PFSK-1 (cell line): ENCODE measurements at regions not wholly inside any gene's neighbourhood (a gene's known extent, or its start where the extent isn't known, plus 50 kb on each side); places are given as distances from the start of the nearest gene placed in this dataset.

Experiments used
- POLR2AphosphoS5 ChIP-seq: IDR thresholded peaks from 2 replicates; pipeline ENCODE4 v1.6.1; 2012; ENCODE audit warnings: low read depth, mild to moderate bottlenecking, control low read depth, low read length, moderate library complexity
- SIN3A ChIP-seq: IDR thresholded peaks from 2 replicates; pipeline ENCODE4 v1.6.1; 2012; ENCODE audit warnings: mild to moderate bottlenecking, low read length, moderate library complexity, borderline replicate concordance; ENCODE audit not compliant: insufficient read depth
- TAF1 ChIP-seq: IDR thresholded peaks from 2 replicates; pipeline ENCODE4 v1.6.1; 2012; ENCODE audit warnings: low read length, control low read depth, borderline replicate concordance; ENCODE audit not compliant: insufficient read depth

GRCh38 chr5:93267736-93268135 lies 313.3 kb downstream of the NR2F1-AS1 start:
- no peak for TF ChIP-seq TAF1
- no peak for TF ChIP-seq POLR2AphosphoS5
- TF ChIP-seq SIN3A, result no peak
